ENCODE measurements at regions not wholly inside any gene's neighbourhood (a gene's known extent, or its start where the extent isn't known, plus 50 kb on each side); places are given as distances from the start of the nearest gene placed in this dataset.

GRCh38 chr6:14966906-14967711 lies 278.8 kb upstream of the JARID2 start:
- no peak for DNase-seq

- DNase-seq = no peak
These were observed 277.7 kb upstream of the JARID2 start for GRCh38 chr6:14968056-14968637.

GRCh38 chr6:14969126-14969525 lies 276.7 kb upstream of the JARID2 start:
- no peak for DNase-seq

GRCh38 chr6:14972379-14973067 lies 273.3 kb upstream of the JARID2 start:
- DNase-seq = no peak

- DNase-seq = no peak
These were observed 271.5 kb upstream of the JARID2 start for GRCh38 chr6:14974372-14974771.

- no peak for DNase-seq
These were observed 270.9 kb upstream of the JARID2 start for GRCh38 chr6:14974792-14975470.

GRCh38 chr6:14975471-14975817 lies 270.4 kb upstream of the JARID2 start:
- no peak for DNase-seq

- DNase-seq = no peak
These were observed 268.0 kb upstream of the JARID2 start for GRCh38 chr6:14977747-14978382.

- DNase-seq = no peak
These were observed 263.9 kb upstream of the JARID2 start for GRCh38 chr6:14981960-14982359.

GRCh38 chr6:14983599-14984518 lies 262.0 kb upstream of the JARID2 start:
- DNase-seq = no peak

- no peak for DNase-seq
These were observed 261.4 kb upstream of the JARID2 start for GRCh38 chr6:14984519-14984853.

GRCh38 chr6:14985366-14985765 lies 260.5 kb upstream of the JARID2 start:
- DNase-seq = no peak

GRCh38 chr6:14986370-14986769 lies 259.5 kb upstream of the JARID2 start:
- no peak for DNase-seq

GRCh38 chr6:14987490-14987889 lies 258.4 kb upstream of the JARID2 start:
- no peak for DNase-seq

- DNase-seq = no peak
These were observed 253.5 kb upstream of the JARID2 start for GRCh38 chr6:14992382-14992781.

GRCh38 chr6:14995208-14995607 lies 250.7 kb upstream of the JARID2 start:
- DNase-seq = no peak

GRCh38 chr6:14995966-14996602 lies 249.8 kb upstream of the JARID2 start:
- DNase-seq = no peak

GRCh38 chr6:14996892-14997291 lies 249.0 kb upstream of the JARID2 start:
- DNase-seq = no peak

GRCh38 chr6:14997507-14997906 lies 248.4 kb upstream of the JARID2 start:
- no peak for DNase-seq

GRCh38 chr6:14999106-14999505 lies 246.8 kb upstream of the JARID2 start:
- no peak for DNase-seq

GRCh38 chr6:15001326-15001910 lies 244.5 kb upstream of the JARID2 start:
- no peak for DNase-seq

All from NCI-H2107 (cell line).